Erythroblast (primary cell): ENCODE measurements at regions not wholly inside any gene's neighbourhood (a gene's known extent, or its start where the extent isn't known, plus 50 kb on each side); places are given as distances from the start of the nearest gene placed in this dataset.

Experiments used
- GATA1 ChIP-seq: IDR thresholded peaks from 2 replicates; pipeline ENCODE4 v1.6.1; 2011; ENCODE audit warnings: low read depth, mild to moderate bottlenecking, control low read depth, low read length, moderate library complexity
- POLR2A ChIP-seq: IDR thresholded peaks from 2 replicates; pipeline ENCODE4 v1.6.1; 2011; ENCODE audit warnings: mild to moderate bottlenecking, low read length

- TF ChIP-seq POLR2A (no peak), GATA1 (no peak)
Measured at GRCh38 chr2:19123556-19123955, 234.9 kb downstream of the OSR1 start.
